ENCODE measurements at regions not wholly inside any gene's neighbourhood (a gene's known extent, or its start where the extent isn't known, plus 50 kb on each side); places are given as distances from the start of the nearest gene placed in this dataset.

GRCh38 chr11:38307455-38307854 is 1709.4 kb upstream of the RAG2 start:
- H3K4me1 ChIP-seq (ENCODE audit: control insufficient read depth in 1 of 2, insufficient read depth in 2 of 2, low read length in 2 of 2), result no peaks in the 10 kb centered on the region
- H3K79me2 ChIP-seq (ENCODE audit: insufficient read depth, low read length), result no peaks in the 10 kb centered on the region
- WGBS (ENCODE audit: insufficient coverage), result no CpG with 5 or more reads among the region's 1 CpG
- intact Hi-C loops (cut with micrococcal nuclease), result no loop called here
- H2AFZ ChIP-seq (ENCODE audit: insufficient read depth, low read depth, low read length, poor library complexity, severe bottlenecking), result no peak overlapping the region
- no peak overlapping the region for H3K27ac Mint-ChIP-seq
- H3K4me2 ChIP-seq (replicated peaks; ENCODE audit: extremely low read depth, low read length, poor library complexity, severe bottlenecking), result no peak overlapping the region
- no peaks in the 10 kb centered on the region for H3K36me3 ChIP-seq (replicated peaks in 1 of 2; ENCODE audit: control insufficient read depth in 1 of 2, insufficient read depth in 2 of 2, low read length in 2 of 2)
- H3K27me3 Mint-ChIP-seq (ENCODE audit: low read depth in 3 of 3), result peaks cover 0 to 2% (median 0%) of the 10 kb centered on the region in 3 donors
- no peaks in the 10 kb centered on the region for H3K27me3 ChIP-seq (ENCODE audit: control insufficient read depth in 2 of 2, insufficient read depth in 2 of 2, low read length in 2 of 2)
- no peak overlapping the region for H3K27ac ChIP-seq (ENCODE audit: low read depth in 1 of 2, low read length in 2 of 2)
- H3K4me3 Mint-ChIP-seq, result no peak overlapping the region
- peaks cover 0 to 10% of the 10 kb centered on the region in 2 donors for H3K9me3 ChIP-seq (replicated peaks in 1 of 2; ENCODE audit: control insufficient read depth in 1 of 2, insufficient read depth in 1 of 2, low read length in 2 of 2)
- no peak overlapping the region for H3K4me3 ChIP-seq (replicated peaks in 1 of 3; ENCODE audit: low read depth in 2 of 3, low read length in 3 of 3)
- no peak overlapping the region for H3K9ac ChIP-seq (ENCODE audit: insufficient read depth, low read length, poor library complexity, severe bottlenecking)
- no peaks in the 10 kb centered on the region for H3K4me1 Mint-ChIP-seq
- H3K9me3 Mint-ChIP-seq, result peaks cover 0 to 6% (median 2%) of the 10 kb centered on the region in 7 donors
- no peaks in the 10 kb centered on the region for H4K20me1 ChIP-seq (ENCODE audit: insufficient read depth, low read length)
- DNase-seq, result no peak
- no peak for TF ChIP-seq CTCF (IDR thresholded peaks at IDR 0.05)
- H3K36me3 Mint-ChIP-seq, result no peaks in the 10 kb centered on the region

GRCh38 chr11:38305682-38306081 is 1707.6 kb upstream of the RAG2 start:
- no peak for TF ChIP-seq CTCF (IDR thresholded peaks at IDR 0.05)
- no peak overlapping the region for H3K4me3 ChIP-seq (replicated peaks in 1 of 3; ENCODE audit: low read depth in 2 of 3, low read length in 3 of 3)
- intact Hi-C loops (cut with micrococcal nuclease), result no loop called here
- H3K9me3 ChIP-seq (replicated peaks in 1 of 2; ENCODE audit: control insufficient read depth in 1 of 2, insufficient read depth in 1 of 2, low read length in 2 of 2), result peaks cover 0 to 10% of the 10 kb centered on the region in 2 donors
- H3K4me3 Mint-ChIP-seq, result no peak overlapping the region
- no peaks in the 10 kb centered on the region for H3K4me1 Mint-ChIP-seq
- WGBS (ENCODE audit: insufficient coverage), result no CpG with 5 or more reads among the region's 6 CpGs
- no peak overlapping the region for H3K27ac ChIP-seq (ENCODE audit: low read depth in 1 of 2, low read length in 2 of 2)
- peaks cover 0 to 2% (median 0%) of the 10 kb centered on the region in 3 donors for H3K27me3 Mint-ChIP-seq (ENCODE audit: low read depth in 3 of 3)
- no peak overlapping the region for H2AFZ ChIP-seq (ENCODE audit: insufficient read depth, low read depth, low read length, poor library complexity, severe bottlenecking)
- no peak overlapping the region for H3K9ac ChIP-seq (ENCODE audit: insufficient read depth, low read length, poor library complexity, severe bottlenecking)
- no peaks in the 10 kb centered on the region for H3K79me2 ChIP-seq (ENCODE audit: insufficient read depth, low read length)
- H3K27ac Mint-ChIP-seq, result no peak overlapping the region
- no peaks in the 10 kb centered on the region for H3K36me3 ChIP-seq (replicated peaks in 1 of 2; ENCODE audit: control insufficient read depth in 1 of 2, insufficient read depth in 2 of 2, low read length in 2 of 2)
- H3K27me3 ChIP-seq (ENCODE audit: control insufficient read depth in 2 of 2, insufficient read depth in 2 of 2, low read length in 2 of 2), result no peaks in the 10 kb centered on the region
- no peaks in the 10 kb centered on the region for H4K20me1 ChIP-seq (ENCODE audit: insufficient read depth, low read length)
- H3K36me3 Mint-ChIP-seq, result no peaks in the 10 kb centered on the region
- no peak for DNase-seq
- no peaks in the 10 kb centered on the region for H3K4me1 ChIP-seq (ENCODE audit: control insufficient read depth in 1 of 2, insufficient read depth in 2 of 2, low read length in 2 of 2)
- H3K4me2 ChIP-seq (replicated peaks; ENCODE audit: extremely low read depth, low read length, poor library complexity, severe bottlenecking), result no peak overlapping the region
- peaks cover 0 to 6% (median 2%) of the 10 kb centered on the region in 7 donors for H3K9me3 Mint-ChIP-seq
